ENCODE measurements at regions not wholly inside any gene's neighbourhood (a gene's known extent, or its start where the extent isn't known, plus 50 kb on each side); places are given as distances from the start of the nearest gene placed in this dataset.

- no peak for TF ChIP-seq POLR2A (IDR thresholded peaks at IDR 0.05; ENCODE audit: low read depth, low read length)
- TF ChIP-seq CTCF (conservative IDR thresholded peaks at IDR 0.05; ENCODE audit: low read depth, low read length), result no peak
- no peak for TF ChIP-seq FOS (IDR thresholded peaks at IDR 0.05; ENCODE audit: low read depth, low read length)
- TF ChIP-seq RCOR1 (IDR thresholded peaks at IDR 0.05; ENCODE audit: insufficient replicate concordance, low read length), result no peak
- no peak for TF ChIP-seq RAD21 (IDR thresholded peaks at IDR 0.05; ENCODE audit: low read length)
- TF ChIP-seq MAZ (IDR thresholded peaks at IDR 0.05; ENCODE audit: borderline replicate concordance, low read depth, low read length), result no peak
Measured at GRCh38 chr10:81182296-81182695, 644.6 kb downstream of the SH2D4B start.

Measured in IMR-90 (cell line).